ENCODE measurements at regions not wholly inside any gene's neighbourhood (a gene's known extent, or its start where the extent isn't known, plus 50 kb on each side); places are given as distances from the start of the nearest gene placed in this dataset.

- DNase-seq, result no peak
Observed at GRCh38 chr20:23200914-23201313, 114.8 kb upstream of the CD93 start.

- no peak for DNase-seq
Observed at GRCh38 chr20:23200413-23200812, 114.3 kb upstream of the CD93 start.

GRCh38 chr20:23199356-23199755 is 113.2 kb upstream of the CD93 start:
- DNase-seq, result no peak

GRCh38 chr20:23198815-23199214 is 112.7 kb upstream of the CD93 start:
- DNase-seq, result no peak

- DNase-seq, result no peak
Observed at GRCh38 chr20:23197836-23198235, 111.7 kb upstream of the CD93 start.

- DNase-seq, result no peak
Observed at GRCh38 chr20:23195636-23196035, 109.5 kb upstream of the CD93 start.

- no peak for DNase-seq
Observed at GRCh38 chr20:23193801-23194384, 107.8 kb upstream of the CD93 start.

GRCh38 chr20:23192469-23192868 is 106.3 kb upstream of the CD93 start:
- no peak for DNase-seq

- DNase-seq, result no peak
Observed at GRCh38 chr20:23190557-23190956, 104.4 kb upstream of the CD93 start.

GRCh38 chr20:23189854-23190253 is 103.7 kb upstream of the CD93 start:
- no peak for DNase-seq

- DNase-seq, result no peak
Observed at GRCh38 chr20:23189341-23189740, 103.2 kb upstream of the CD93 start.

- DNase-seq, result no peak
Observed at GRCh38 chr20:23188377-23189169, 102.4 kb upstream of the CD93 start.

- no peak for DNase-seq
Observed at GRCh38 chr20:23187751-23188150, 101.6 kb upstream of the CD93 start.

GRCh38 chr20:23186808-23187207 is 100.7 kb upstream of the CD93 start:
- no peak for DNase-seq

- no peak for DNase-seq
Observed at GRCh38 chr20:23180451-23180921, 94.4 kb upstream of the CD93 start.

GRCh38 chr20:23179766-23180403 is 93.8 kb upstream of the CD93 start:
- no peak for DNase-seq

GRCh38 chr20:23178806-23179205 is 92.7 kb upstream of the CD93 start:
- DNase-seq, result no peak

GRCh38 chr20:23174821-23175220 is 88.7 kb upstream of the CD93 start:
- no peak for DNase-seq

- no peak for DNase-seq
Observed at GRCh38 chr20:23167431-23167830, 81.3 kb upstream of the CD93 start.

GRCh38 chr20:23166563-23166962 is 80.4 kb upstream of the CD93 start:
- no peak for DNase-seq

GRCh38 chr20:23165964-23166363 is 79.8 kb upstream of the CD93 start:
- DNase-seq, result no peak

GRCh38 chr20:23165307-23165750 is 79.2 kb upstream of the CD93 start:
- no peak for DNase-seq

GRCh38 chr20:23164176-23164601 is 78.1 kb upstream of the CD93 start:
- DNase-seq, result no peak

GRCh38 chr20:23163562-23163961 is 77.4 kb upstream of the CD93 start:
- DNase-seq, result no peak
